ENCODE measurements at regions not wholly inside any gene's neighbourhood (a gene's known extent, or its start where the extent isn't known, plus 50 kb on each side); places are given as distances from the start of the nearest gene placed in this dataset.

GRCh38 chr13:40344270-40345148 is 321.9 kb downstream of the FOXO1 start:
- TF ChIP-seq CTCF (IDR thresholded peaks at IDR 0.05; ENCODE audit: unreplicated experiment): no peak
- H3K4me1 Mint-ChIP-seq (ENCODE audit: low read depth, unreplicated experiment): peaks cover 8% of the 10 kb centered on the region
- intact Hi-C loops (cut with micrococcal nuclease; ENCODE audit: unreplicated experiment): no loop called here
- DNase-seq: no peak
- H3K36me3 Mint-ChIP-seq (ENCODE audit: insufficient read depth, unreplicated experiment): no peaks in the 10 kb centered on the region
- no peak overlapping the region for H3K27ac Mint-ChIP-seq (ENCODE audit: unreplicated experiment)
- CTCF ChIA-PET: no interaction called here
- no peaks in the 10 kb centered on the region for H3K27me3 Mint-ChIP-seq (ENCODE audit: unreplicated experiment)
- BruUV-seq (replicated peaks): no TSS peak
- no peak overlapping the region for H3K4me3 Mint-ChIP-seq (ENCODE audit: low read depth, unreplicated experiment)
- H3K9me3 Mint-ChIP-seq (ENCODE audit: low read depth, unreplicated experiment): no peaks in the 10 kb centered on the region

- CTCF ChIA-PET: no interaction called here
- H3K36me3 Mint-ChIP-seq (ENCODE audit: insufficient read depth, unreplicated experiment): no peaks in the 10 kb centered on the region
- TF ChIP-seq CTCF (IDR thresholded peaks at IDR 0.05; ENCODE audit: unreplicated experiment): no peak
- DNase-seq: no peak
- no peaks in the 10 kb centered on the region for H3K9me3 Mint-ChIP-seq (ENCODE audit: low read depth, unreplicated experiment)
- no peaks in the 10 kb centered on the region for H3K27me3 Mint-ChIP-seq (ENCODE audit: unreplicated experiment)
- no peak overlapping the region for H3K27ac Mint-ChIP-seq (ENCODE audit: unreplicated experiment)
- H3K4me3 Mint-ChIP-seq (ENCODE audit: low read depth, unreplicated experiment): no peak overlapping the region
- no TSS peak for BruUV-seq (replicated peaks)
- intact Hi-C loops (cut with micrococcal nuclease; ENCODE audit: unreplicated experiment): no loop called here
- peaks cover 8% of the 10 kb centered on the region for H3K4me1 Mint-ChIP-seq (ENCODE audit: low read depth, unreplicated experiment)
Measured at GRCh38 chr13:40345149-40345514, 321.3 kb downstream of the FOXO1 start.

DNA sequence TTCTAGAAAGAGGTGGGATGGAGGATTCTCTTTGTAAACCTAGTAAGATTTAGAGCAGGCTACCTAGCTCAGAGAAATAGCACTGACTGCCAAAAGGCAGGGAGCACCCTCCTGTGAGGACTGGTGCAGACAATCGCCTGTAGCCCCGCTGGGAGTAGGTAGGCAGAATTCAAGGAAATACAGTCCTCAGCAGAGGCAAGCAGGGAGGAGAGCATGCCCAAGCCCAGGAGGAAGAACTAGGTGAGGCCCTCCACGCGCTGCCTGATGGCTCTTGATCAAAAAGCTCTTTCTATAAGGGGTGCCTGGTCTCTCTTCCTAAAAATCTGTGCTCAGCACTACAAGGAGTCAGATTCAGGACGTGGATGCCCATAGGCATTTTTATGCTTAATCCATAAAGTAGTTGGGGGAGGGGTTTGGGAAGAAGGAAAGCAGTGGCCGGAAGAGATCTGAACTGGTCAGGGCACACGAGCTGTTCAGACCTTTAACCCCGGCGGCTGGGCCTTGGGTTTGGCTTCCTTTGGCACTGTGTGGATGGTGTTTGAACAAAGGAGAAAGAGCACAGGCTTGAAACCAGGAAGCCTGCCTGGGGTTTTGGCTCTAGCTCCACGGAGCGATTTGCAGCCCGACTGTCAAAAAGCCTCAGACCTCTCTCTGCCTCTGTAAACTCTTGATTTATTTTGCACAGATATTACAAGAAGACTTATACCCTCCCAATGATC is 320.6 kb downstream of the FOXO1 start:
- H3K27ac Mint-ChIP-seq (ENCODE audit: unreplicated experiment): no peak overlapping the region
- no peaks in the 10 kb centered on the region for H3K36me3 Mint-ChIP-seq (ENCODE audit: insufficient read depth, unreplicated experiment)
- TF ChIP-seq CTCF (IDR thresholded peaks at IDR 0.05; ENCODE audit: unreplicated experiment): no peak
- H3K4me3 Mint-ChIP-seq (ENCODE audit: low read depth, unreplicated experiment): no peak overlapping the region
- no peaks in the 10 kb centered on the region for H3K27me3 Mint-ChIP-seq (ENCODE audit: unreplicated experiment)
- peaks cover 8% of the 10 kb centered on the region for H3K4me1 Mint-ChIP-seq (ENCODE audit: low read depth, unreplicated experiment)
- intact Hi-C loops (cut with micrococcal nuclease; ENCODE audit: unreplicated experiment): no loop called here
- no peaks in the 10 kb centered on the region for H3K9me3 Mint-ChIP-seq (ENCODE audit: low read depth, unreplicated experiment)
- no peak for DNase-seq
- CTCF ChIA-PET: no interaction called here
- no TSS peak for BruUV-seq (replicated peaks)

DNA sequence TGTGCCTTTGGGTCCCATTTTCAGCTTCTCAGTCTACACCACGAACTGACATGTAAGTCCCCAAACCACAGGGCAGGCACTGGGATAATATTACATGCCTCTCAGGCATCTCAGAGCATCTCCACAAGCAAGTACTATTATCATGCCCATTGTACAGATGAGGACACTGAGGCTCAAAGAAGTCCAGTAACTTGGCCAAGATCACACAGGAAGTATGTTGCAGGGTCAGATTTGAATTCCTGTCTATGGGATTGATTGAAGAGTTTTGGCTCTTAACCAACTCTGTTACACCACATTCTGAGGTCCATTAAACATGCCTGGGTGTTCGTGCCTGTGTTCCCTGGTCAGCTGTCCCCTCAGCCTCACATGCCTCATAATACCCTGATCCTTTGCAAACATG is 319.8 kb downstream of the FOXO1 start:
- intact Hi-C loops (cut with micrococcal nuclease; ENCODE audit: unreplicated experiment): no loop called here
- H3K27me3 Mint-ChIP-seq (ENCODE audit: unreplicated experiment): no peaks in the 10 kb centered on the region
- H3K27ac Mint-ChIP-seq (ENCODE audit: unreplicated experiment): no peak overlapping the region
- H3K4me1 Mint-ChIP-seq (ENCODE audit: low read depth, unreplicated experiment): peaks cover 8% of the 10 kb centered on the region
- no peak overlapping the region for H3K4me3 Mint-ChIP-seq (ENCODE audit: low read depth, unreplicated experiment)
- no peaks in the 10 kb centered on the region for H3K36me3 Mint-ChIP-seq (ENCODE audit: insufficient read depth, unreplicated experiment)
- no peaks in the 10 kb centered on the region for H3K9me3 Mint-ChIP-seq (ENCODE audit: low read depth, unreplicated experiment)
- CTCF ChIA-PET: no interaction called here
- no peak for TF ChIP-seq CTCF (IDR thresholded peaks at IDR 0.05; ENCODE audit: unreplicated experiment)
- no peak for DNase-seq
- no TSS peak for BruUV-seq (replicated peaks)

Measured in Calu3 (cell line).